ENCODE measurements at regions not wholly inside any gene's neighbourhood (a gene's known extent, or its start where the extent isn't known, plus 50 kb on each side); places are given as distances from the start of the nearest gene placed in this dataset.
"Not testable (repeated sequence)": the region's sequence is repeated elsewhere in the genome, so short reads cannot be mapped to it uniquely, and the experiment has no call there.

DNA sequence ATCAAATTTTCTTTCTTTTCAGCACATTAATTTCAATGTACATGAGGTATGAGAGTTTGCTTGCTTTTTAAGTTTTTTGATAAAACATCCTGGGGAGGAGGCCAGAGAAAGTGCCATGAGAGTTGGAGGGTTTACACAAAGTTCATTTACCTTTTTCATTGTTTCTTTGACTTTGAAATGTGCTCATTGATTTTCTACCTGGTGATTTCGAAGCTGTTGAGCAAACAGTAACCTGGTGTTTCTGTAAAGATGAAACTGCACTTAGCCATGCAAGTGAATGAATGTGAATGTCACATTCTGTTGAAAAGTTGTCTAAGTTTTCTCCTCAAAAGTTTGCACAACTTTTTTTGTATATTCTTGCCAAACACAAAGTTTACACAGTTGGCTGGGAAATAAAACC lies 797.0 kb downstream of the METTL4 start:
- DNase-seq (ENCODE audit: low read depth in 3 of 3, low spot score in 2 of 3) = no peak

DNA sequence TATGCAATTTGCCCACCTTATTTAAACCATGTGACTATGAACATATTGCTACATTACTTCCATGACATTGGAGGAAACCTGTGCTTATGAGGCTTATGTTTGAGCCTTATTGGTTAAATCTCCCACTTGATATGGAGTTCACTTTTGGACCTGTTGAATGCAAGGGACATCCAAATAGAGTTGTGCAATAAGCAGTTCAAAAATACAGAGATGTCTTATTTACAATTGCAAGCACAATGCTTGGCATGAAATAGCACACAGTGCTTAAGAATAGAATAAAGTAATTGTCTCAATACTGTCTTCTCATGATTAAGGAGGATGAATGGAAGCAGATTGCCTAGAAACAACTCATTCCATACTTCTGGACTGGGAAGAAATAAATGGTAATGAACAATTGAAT lies 793.5 kb downstream of the METTL4 start:
- DNase-seq (ENCODE audit: low read depth in 3 of 3, low spot score in 2 of 3) = no peak

DNA sequence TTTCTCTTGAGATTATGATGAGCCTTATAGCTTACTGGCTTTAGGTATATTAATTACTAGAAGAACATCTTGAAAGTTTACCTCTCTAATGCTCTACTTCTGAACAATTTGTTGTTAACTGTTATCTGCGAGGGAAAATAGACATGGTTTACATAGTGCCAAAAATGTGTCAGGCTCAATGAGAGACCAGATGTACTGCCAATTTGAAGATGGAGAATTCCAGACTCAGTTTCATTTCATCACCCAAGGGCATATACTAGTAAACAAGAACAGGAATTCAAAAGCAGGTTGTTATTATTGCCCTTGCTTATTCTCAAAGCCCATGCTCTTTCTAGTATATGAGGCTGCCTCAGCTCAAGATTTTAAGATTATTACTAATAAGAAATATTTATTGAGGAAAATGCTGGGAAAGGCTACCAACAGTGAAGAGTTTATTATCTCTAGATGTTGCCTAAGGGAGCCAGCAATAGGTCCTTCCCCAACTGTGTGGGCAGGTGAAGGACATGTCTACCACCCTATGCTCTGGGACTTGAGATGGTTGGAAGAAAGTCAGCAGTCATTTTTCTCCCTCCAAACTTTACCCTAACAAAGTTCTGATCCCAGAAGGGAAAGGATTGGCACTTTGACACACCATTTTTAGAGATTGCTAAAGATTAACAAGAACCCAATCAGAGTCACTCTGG lies 792.7 kb downstream of the METTL4 start:
- no peak for DNase-seq (ENCODE audit: low read depth in 3 of 3, low spot score in 2 of 3)

DNA sequence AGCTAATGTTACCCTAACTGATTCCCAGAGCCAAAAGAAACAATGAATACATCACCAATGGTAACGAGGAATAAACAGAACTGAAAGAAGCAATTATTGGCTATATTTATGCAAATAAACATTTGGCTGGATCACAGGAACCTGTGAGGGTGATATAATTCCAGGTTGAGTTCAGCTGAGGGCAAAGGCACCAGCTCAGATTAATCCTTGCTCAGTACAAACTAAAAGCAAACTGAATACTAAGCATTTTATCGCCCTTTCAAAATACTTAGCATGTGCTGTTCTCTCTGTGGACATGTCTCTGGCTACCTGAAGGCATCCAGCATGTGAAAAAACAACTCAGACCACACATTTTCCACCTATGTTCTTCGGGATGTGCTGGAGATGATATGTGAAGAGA lies 791.7 kb downstream of the METTL4 start:
- DNase-seq (ENCODE audit: low read depth in 3 of 3, low spot score in 2 of 3) = no peak

DNA sequence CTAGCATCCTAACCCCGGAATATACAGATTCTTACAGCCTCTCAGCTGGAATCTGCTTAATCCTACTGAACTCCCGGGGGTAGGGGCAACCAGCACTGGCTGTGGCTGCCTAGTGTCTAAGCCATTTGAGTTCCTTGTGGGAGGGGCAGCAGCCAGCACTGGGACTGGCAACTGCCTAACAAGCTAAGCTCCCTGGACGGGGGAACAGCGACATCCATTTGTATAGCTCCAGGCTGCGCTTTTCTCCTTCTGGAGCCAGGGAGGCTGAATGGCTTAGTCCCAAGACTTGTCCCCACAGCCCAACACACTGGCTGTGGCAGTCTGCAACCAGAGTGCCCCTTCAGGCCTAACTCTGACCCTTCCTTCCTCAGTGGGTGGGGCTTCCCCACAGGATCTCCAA lies 787.2 kb downstream of the METTL4 start:
- DNase-seq (ENCODE audit: low read depth in 3 of 3, low spot score in 2 of 3) = no peak

DNA sequence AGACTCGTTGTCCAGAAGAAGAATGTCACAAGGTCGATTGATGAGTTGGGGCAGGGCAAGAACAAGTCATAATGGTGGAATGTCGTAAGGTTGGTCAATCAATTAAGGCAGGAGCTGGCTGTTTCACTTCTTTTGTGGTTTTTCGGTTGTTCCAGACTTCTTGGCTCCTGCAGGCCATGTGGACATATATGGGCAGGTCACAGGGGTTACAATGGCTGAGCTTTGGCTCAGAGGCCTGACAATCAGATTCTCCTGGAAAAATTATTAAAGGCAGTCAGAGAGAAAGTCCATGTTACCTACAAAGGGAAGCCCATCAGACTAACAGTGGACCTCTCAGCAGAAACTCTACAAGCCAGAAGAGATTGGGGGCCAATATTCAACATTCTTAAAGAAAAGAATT lies 785.3 kb downstream of the METTL4 start:
- not testable (repeated sequence) for DNase-seq (ENCODE audit: low read depth in 3 of 3, low spot score in 2 of 3)

DNA sequence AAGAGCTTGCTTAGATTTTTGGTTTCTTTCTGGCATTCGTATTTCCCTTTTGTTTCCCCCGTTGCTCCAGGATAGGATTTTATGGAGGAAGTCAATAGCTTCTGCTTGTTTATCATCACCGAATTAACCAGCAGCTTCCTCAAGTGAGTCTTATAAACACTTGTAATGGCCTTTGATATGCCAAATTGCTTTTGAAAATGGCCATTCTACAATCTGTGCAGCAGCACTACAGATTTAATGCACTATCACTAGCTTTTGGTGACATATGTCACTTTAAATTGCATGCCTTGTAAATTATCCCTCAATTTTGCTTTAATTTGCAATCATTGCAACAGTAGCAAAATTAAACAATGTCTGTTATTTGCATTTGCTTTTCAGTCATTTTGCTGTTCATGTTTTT lies 774.7 kb downstream of the METTL4 start:
- DNase-seq (ENCODE audit: low read depth in 3 of 3, low spot score in 2 of 3) = no peak

DNA sequence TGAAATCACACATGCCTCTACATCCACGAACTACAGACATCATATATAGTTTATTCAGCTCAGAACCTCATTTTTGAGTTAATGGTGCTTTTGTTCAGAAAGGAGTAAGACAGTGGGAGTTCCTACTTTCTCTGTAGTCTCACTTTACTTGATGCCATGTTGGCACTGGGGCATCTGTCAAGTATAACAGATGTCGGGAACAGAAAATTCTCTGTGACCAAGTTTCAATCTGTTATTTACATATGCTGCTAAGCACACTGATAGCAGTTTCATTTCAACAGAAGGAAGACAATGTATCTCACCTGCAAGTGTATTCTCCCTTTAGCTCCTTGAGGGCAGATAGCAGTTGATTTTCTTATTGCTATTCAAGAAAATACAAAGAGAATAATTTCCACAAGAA lies 774.1 kb downstream of the METTL4 start:
- no peak for DNase-seq (ENCODE audit: low read depth in 3 of 3, low spot score in 2 of 3)

GRCh38 chr18:1805521-1805920 lies 765.8 kb downstream of the METTL4 start:
- DNase-seq (ENCODE audit: low read depth in 3 of 3, low spot score in 2 of 3) = no peak

DNA sequence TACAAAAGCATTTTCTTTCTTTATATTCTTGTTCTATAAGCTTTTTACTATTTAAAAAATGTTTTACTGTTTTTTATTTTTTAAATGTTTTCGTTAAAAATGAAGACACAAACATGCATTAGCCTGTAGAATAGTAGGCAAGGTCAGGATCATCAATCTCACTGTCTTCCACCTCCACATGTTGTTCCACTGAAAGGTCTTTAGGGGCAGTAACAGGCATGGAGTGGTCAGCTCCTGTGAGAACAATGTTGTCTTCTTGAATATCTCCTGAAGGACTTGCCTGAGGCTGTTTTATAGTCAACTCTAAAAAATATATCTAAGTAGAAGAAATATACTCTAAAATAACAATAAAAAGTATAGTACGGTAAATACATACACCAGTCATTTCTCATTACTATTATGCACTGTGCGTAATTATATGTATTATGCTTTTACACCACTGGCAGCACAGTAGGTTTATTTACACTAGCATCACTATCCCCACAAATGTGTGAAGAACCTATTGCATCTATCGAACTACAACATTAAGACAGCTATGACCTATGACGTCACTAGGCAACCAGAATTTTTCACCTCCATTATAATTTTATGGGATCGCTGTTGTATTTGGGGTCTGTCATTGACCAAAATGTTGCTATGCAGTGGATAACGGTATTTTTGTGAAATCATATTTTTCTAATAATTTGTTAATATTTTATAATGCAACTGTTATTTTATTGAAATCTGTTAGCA lies 764.3 kb downstream of the METTL4 start:
- DNase-seq (ENCODE audit: low read depth in 3 of 3, low spot score in 2 of 3) = no peak

DNA sequence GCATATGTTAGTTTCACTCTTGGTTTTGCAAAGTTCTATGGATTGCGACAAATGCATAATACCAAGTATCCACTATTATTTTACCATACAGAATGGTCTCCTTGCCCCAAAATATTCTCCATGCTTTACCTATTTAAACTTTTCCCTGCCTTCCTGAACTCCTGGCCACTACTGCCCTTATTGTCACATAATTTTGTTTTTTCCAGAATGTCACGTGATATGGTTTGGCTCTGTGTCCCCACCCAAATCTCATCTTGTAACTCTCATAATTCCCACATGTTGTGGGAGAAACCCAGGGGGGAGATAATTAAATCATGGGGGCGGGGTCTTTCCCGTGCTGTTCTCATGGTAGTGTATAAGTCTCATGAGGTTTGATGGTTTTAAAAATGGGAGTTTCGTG lies 760.0 kb downstream of the METTL4 start:
- no peak for DNase-seq (ENCODE audit: low read depth in 3 of 3, low spot score in 2 of 3)

GRCh38 chr18:1825296-1825695 lies 746.0 kb downstream of the METTL4 start:
- DNase-seq (ENCODE audit: low read depth in 3 of 3, low spot score in 2 of 3) = peak in 1 of 3 donors; percentile 6

DNA sequence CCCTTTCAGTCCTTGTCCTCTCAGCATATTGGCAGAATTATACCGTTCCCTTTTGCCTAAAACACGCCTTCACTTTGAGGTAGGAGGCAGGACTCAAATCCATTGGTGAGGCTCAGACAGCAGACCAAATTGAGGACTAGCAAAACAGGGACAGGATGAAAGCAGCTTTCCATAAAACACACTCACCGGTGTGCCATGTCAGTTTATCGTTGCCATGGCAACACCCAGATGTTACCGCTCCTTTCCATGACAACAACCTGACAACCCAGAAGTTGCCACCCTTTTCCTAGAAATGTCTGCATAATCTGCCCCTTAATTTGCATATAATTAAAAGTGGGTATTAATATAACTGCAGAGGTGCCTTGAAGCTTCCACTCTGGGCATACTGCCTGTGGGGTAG lies 730.4 kb downstream of the METTL4 start:
- DNase-seq (ENCODE audit: low read depth in 3 of 3, low spot score in 2 of 3) = no peak

GRCh38 chr18:1846640-1847039 lies 724.7 kb downstream of the METTL4 start:
- no peak for DNase-seq (ENCODE audit: low read depth in 3 of 3, low spot score in 2 of 3)

GRCh38 chr18:1848716-1849115 lies 722.6 kb downstream of the METTL4 start:
- no peak for DNase-seq (ENCODE audit: low read depth in 3 of 3, low spot score in 2 of 3)

GRCh38 chr18:1849386-1849785 lies 721.9 kb downstream of the METTL4 start:
- DNase-seq (ENCODE audit: low read depth in 3 of 3, low spot score in 2 of 3) = no peak

GRCh38 chr18:1857281-1857680 lies 714.0 kb downstream of the METTL4 start:
- DNase-seq (ENCODE audit: low read depth in 3 of 3, low spot score in 2 of 3) = not testable (repeated sequence)

DNA sequence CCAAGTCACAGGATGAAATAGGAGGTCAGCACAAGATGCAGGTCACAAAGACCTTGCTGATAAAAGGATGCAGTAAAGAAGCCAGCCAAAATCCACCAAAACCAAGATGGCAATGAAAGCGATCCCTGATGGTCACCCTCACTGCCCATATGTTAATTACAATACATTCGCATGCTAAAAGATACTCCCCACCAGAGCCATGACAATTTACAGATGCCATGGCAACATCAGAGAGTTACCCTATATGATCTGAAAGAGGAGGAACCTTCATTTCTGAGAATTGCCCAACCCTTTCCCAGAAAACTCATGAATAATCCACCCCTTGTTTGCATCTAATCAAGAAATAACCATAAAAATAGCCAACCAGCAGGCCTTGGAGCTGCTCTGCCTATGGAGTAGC lies 709.8 kb downstream of the METTL4 start:
- DNase-seq (ENCODE audit: low read depth in 3 of 3, low spot score in 2 of 3) = no peak

DNA sequence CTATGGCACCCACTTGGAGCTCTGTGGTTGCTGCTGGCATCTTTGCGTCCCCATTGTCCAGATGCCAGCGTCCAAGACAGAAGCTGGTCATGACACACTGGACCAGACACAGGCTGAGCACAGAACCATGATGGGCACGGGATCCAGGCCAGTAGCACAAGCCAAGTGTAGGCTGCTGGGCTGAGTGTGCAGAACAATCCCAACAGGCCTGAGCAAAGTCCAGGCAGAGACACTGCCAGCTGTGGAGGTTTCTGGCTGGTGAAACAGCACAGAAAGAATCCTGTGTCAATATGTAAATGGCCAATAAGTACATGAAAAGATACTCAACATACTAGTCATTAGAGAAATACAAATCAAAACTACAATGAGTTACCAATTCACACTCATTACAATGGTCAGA lies 705.4 kb downstream of the METTL4 start:
- DNase-seq (ENCODE audit: low read depth in 3 of 3, low spot score in 2 of 3) = no peak

DNA sequence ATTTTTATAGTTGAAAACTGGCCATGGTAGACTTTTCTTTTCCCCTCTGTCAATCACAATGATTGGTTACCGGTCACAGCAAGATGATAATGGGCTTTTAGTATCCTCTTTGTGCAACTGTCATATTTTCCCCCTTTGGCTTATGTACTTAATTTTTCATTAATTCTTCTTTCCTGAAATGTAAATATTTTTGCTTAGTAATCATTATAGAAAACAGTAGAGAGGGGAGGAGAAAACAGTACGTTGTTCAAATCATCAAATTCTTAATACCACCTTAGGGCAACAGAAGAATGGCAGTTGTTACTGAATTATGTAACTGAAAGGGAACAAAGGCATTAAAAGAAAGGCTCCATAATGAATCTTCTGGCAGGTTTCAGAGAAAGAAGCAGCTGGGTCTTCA lies 699.0 kb downstream of the METTL4 start:
- DNase-seq (ENCODE audit: low read depth in 3 of 3, low spot score in 2 of 3) = no peak

- DNase-seq (ENCODE audit: low read depth in 3 of 3, low spot score in 2 of 3) = no peak
These were observed 696.1 kb downstream of the METTL4 start for GRCh38 chr18:1875219-1875618.

GRCh38 chr18:1884623-1885022 lies 686.7 kb downstream of the METTL4 start:
- no peak for DNase-seq (ENCODE audit: low read depth in 3 of 3, low spot score in 2 of 3)

DNA sequence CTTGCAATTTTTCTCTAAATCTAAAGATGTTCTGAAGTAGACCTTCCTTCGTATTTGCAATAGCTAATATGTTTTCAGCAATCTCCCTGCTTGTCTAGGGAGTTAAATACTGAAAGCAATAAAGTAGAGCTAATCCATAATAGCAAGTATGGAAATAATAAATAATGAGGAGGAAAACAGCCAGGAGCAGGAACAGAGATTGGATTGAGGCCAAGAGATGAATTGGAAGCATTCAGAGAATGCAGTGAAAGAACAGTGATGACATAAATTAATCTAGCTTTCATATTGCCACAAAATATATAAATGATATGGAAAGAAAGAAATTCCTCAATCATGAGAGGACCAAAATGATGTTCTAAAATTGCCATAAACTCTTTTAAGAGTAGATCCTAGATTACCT lies 679.7 kb downstream of the METTL4 start:
- no peak for DNase-seq (ENCODE audit: low read depth in 3 of 3, low spot score in 2 of 3)
